ENCODE measurements at regions not wholly inside any gene's neighbourhood (a gene's known extent, or its start where the extent isn't known, plus 50 kb on each side); places are given as distances from the start of the nearest gene placed in this dataset.
"Not testable (repeated sequence)": the region's sequence is repeated elsewhere in the genome, so short reads cannot be mapped to it uniquely, and the experiment has no call there.

GRCh38 chr16:17917316-17918019 lies 419.1 kb downstream of the NPIPA8 start:
- Histone ChIP-seq H3K9me3 (no peaks in the 10 kb centered on the region), H3K27me3 (peaks cover 0 to 2% (median 0%) of the 10 kb centered on the region in 3 donors), H3K4me1 (no peaks in the 10 kb centered on the region), H3K27ac (no peak overlapping the region), H3K4me3 (no peak overlapping the region), H3K36me3 (no peaks in the 10 kb centered on the region)
- intact Hi-C loops (cut with DNase I; ENCODE audit: low total_unique reads): no loop called here
- ATAC-seq (no peak), DNase-seq (no peak)
- in situ Hi-C loops (cut with MboI; ENCODE audit: low sequenced_read_pairs in 4 of 4): no loop called here
- TF ChIP-seq, protein P1, sequence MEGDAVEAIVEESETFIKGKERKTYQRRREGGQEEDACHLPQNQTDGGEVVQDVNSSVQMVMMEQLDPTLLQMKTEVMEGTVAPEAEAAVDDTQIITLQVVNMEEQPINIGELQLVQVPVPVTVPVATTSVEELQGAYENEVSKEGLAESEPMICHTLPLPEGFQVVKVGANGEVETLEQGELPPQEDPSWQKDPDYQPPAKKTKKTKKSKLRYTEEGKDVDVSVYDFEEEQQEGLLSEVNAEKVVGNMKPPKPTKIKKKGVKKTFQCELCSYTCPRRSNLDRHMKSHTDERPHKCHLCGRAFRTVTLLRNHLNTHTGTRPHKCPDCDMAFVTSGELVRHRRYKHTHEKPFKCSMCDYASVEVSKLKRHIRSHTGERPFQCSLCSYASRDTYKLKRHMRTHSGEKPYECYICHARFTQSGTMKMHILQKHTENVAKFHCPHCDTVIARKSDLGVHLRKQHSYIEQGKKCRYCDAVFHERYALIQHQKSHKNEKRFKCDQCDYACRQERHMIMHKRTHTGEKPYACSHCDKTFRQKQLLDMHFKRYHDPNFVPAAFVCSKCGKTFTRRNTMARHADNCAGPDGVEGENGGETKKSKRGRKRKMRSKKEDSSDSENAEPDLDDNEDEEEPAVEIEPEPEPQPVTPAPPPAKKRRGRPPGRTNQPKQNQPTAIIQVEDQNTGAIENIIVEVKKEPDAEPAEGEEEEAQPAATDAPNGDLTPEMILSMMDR (IDR thresholded peaks at IDR 0.05 in 4 of 5, conservative IDR thresholded peaks at IDR 0.05 in 1 of 5): no peak
- no peak for TF ChIP-seq POLR2A (IDR thresholded peaks at IDR 0.05)

DNA sequence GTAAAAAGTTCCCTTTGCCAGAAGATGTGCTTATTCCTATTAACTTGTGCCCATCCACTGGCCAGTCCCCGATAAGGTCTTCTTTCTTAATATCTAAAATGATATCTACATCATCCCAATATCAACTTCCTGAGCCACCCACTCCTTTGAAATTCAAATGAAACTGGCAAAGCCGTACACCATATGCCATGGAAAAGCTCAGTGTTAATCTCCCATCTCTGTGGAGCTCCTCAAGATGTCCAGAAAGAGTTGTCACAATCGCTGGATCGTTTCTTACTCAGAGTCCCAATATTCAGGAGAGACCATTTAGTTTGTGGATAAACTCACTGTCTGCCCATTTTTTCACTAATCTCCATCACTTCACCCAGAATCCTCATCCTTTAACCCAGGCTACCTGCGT lies 420.7 kb downstream of the NPIPA8 start:
- H3K27ac ChIP-seq: no peak overlapping the region
- ATAC-seq (no peak), DNase-seq (no peak)
- H3K36me3 ChIP-seq: no peaks in the 10 kb centered on the region
- TF ChIP-seq, protein P1 (IDR thresholded peaks at IDR 0.05 in 4 of 5, conservative IDR thresholded peaks at IDR 0.05 in 1 of 5): no peak
- TF ChIP-seq POLR2A (IDR thresholded peaks at IDR 0.05): no peak
- H3K4me3 ChIP-seq: no peak overlapping the region
- no peaks in the 10 kb centered on the region for H3K4me1 ChIP-seq
- no peaks in the 10 kb centered on the region for H3K9me3 ChIP-seq
- H3K27me3 ChIP-seq: peaks cover 0 to 2% (median 0%) of the 10 kb centered on the region in 3 donors
- in situ Hi-C loops (cut with MboI; ENCODE audit: low sequenced_read_pairs in 4 of 4): no loop called here
- intact Hi-C loops (cut with DNase I; ENCODE audit: low total_unique reads): loop anchor here (1.0 kb wide), 1 partner anchor 20 kb away; no protein-coding TSS in a partner anchor

DNA sequence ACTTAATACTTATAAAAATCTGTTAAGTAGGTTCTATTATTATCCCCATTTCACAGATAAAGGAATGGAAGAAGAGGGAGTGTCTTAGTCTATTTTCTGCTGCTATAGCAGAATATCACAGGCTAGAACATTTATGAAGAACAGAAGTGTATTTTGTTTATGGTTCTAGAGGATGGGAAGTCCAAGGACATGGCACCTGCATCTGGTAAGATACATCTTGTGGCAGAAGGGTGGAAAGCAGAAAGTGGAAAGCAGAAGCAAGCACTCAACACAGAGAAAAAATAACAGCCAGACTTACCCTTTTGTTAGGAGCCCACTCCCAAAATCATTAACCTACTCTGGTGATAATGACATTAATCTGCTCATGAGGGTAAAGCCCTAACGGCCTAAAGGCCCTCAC lies 422.4 kb downstream of the NPIPA8 start:
- H3K27me3 ChIP-seq: no peaks in the 10 kb centered on the region
- no peak overlapping the region for H3K27ac ChIP-seq
- H3K9me3 ChIP-seq: no peaks in the 10 kb centered on the region
- TF ChIP-seq, protein P1 (IDR thresholded peaks at IDR 0.05 in 4 of 5, conservative IDR thresholded peaks at IDR 0.05 in 1 of 5): no peak
- TF ChIP-seq POLR2A (IDR thresholded peaks at IDR 0.05): no peak
- ATAC-seq (no peak), DNase-seq (no peak)
- H3K4me1 ChIP-seq: no peaks in the 10 kb centered on the region
- intact Hi-C loops (cut with DNase I; ENCODE audit: low total_unique reads) (no loop called here), in situ Hi-C loops (cut with MboI; ENCODE audit: low sequenced_read_pairs in 4 of 4) (no loop called here)
- H3K4me3 ChIP-seq: no peak overlapping the region
- no peaks in the 10 kb centered on the region for H3K36me3 ChIP-seq

- intact Hi-C loops (cut with DNase I; ENCODE audit: low total_unique reads); ATAC-seq; H3K36me3 ChIP-seq; H3K4me3 ChIP-seq; in situ Hi-C loops (cut with MboI; ENCODE audit: low sequenced_read_pairs in 4 of 4); DNase-seq; H3K27ac ChIP-seq; H3K4me1 ChIP-seq; H3K27me3 ChIP-seq; H3K9me3 ChIP-seq: not testable (repeated sequence)
Measured at GRCh38 chr16:17911578-17911977, 425.0 kb downstream of the NPIPA8 start.

DNA sequence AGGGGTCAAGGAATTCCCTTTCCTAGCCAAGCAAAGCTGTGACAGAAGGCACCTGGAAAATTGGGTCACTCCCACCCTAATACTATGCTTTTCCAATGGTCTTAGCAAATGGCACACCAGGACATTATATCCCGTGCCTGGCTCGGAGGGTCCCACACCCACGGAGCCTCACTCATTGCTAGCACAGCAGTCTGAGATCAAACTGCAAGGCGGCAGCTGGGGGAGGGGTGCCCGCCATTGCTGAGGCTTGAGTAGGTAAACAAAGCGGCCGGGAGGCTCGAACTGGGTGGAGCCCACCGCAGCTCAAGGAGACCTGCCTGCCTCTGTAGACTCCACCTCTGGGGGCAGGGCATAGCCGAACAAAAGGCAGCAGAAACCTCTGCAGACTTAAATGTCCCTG lies 429.9 kb downstream of the NPIPA8 start:
- DNase-seq; in situ Hi-C loops (cut with MboI; ENCODE audit: low sequenced_read_pairs in 4 of 4); H3K4me1 ChIP-seq; H3K4me3 ChIP-seq; H3K27me3 ChIP-seq; intact Hi-C loops (cut with DNase I; ENCODE audit: low total_unique reads); ATAC-seq; H3K36me3 ChIP-seq; H3K9me3 ChIP-seq; H3K27ac ChIP-seq: not testable (repeated sequence)

- Histone ChIP-seq H3K9me3 (no peaks in the 10 kb centered on the region), H3K27ac (no peak overlapping the region), H3K4me1 (no peaks in the 10 kb centered on the region), H3K27me3 (no peaks in the 10 kb centered on the region), H3K36me3 (no peaks in the 10 kb centered on the region), H3K4me3 (no peak overlapping the region)
- DNase-seq (no peak), ATAC-seq (no peak)
- intact Hi-C loops (cut with DNase I; ENCODE audit: low total_unique reads) (no loop called here), in situ Hi-C loops (cut with MboI; ENCODE audit: low sequenced_read_pairs in 4 of 4) (no loop called here)
- TF ChIP-seq, protein P1 (IDR thresholded peaks at IDR 0.05 in 4 of 5, conservative IDR thresholded peaks at IDR 0.05 in 1 of 5): no peak
- no peak for TF ChIP-seq POLR2A (IDR thresholded peaks at IDR 0.05)
Measured at GRCh38 chr16:17901309-17901708, 430.5 kb upstream of the XYLT1 start.
